Osteoblast (primary cell): ENCODE measurements at regions not wholly inside any gene's neighbourhood (a gene's known extent, or its start where the extent isn't known, plus 50 kb on each side); places are given as distances from the start of the nearest gene placed in this dataset.

Experiments
- DNase-seq: peaks from one replicate; pipeline ENCODE4 v3.0.0; 2011; ENCODE audit warnings: low spot score, mixed read lengths; ENCODE audit not compliant: insufficient read length; ENCODE audit errors: missing footprints
- H2AFZ ChIP-seq: 2 replicates; pipeline ENCODE4 v1.6.0; 2011; ENCODE audit warnings: mild to moderate bottlenecking, low read length
- H3K27ac ChIP-seq: 2 replicates; pipeline ENCODE4 v1.5.1; 2011; ENCODE audit warnings: mild to moderate bottlenecking, low read depth, low read length, moderate library complexity
- H3K27me3 ChIP-seq: 2 replicates; pipeline ENCODE4 v1.6.0; 2012; ENCODE audit warnings: mild to moderate bottlenecking, control low read depth, inconsistent platforms, low read length, moderate library complexity; ENCODE audit not compliant: insufficient read depth
- H3K36me3 ChIP-seq: 2 replicates; pipeline ENCODE4 v1.5.1; 2011; ENCODE audit warnings: mild to moderate bottlenecking, low read length, control low read depth, moderate library complexity; ENCODE audit not compliant: insufficient read depth
- H3K4me1 ChIP-seq: 2 replicates; pipeline ENCODE4 v1.5.1; 2011; ENCODE audit warnings: mild to moderate bottlenecking, low read length, control low read depth, moderate library complexity; ENCODE audit not compliant: insufficient read depth
- H3K4me2 ChIP-seq: 2 replicates; pipeline ENCODE4 v1.6.0; 2011; ENCODE audit warnings: mild to moderate bottlenecking, low read length; ENCODE audit not compliant: insufficient read depth
- H3K4me3 ChIP-seq: fragments of 200-600 bp; sonication (generic); 3 replicates; pipeline ENCODE4 v1.5.1; 2012; ENCODE audit warnings: mild to moderate bottlenecking, low read length, inconsistent platforms; ENCODE audit not compliant: insufficient read depth
- H3K79me2 ChIP-seq: 2 replicates; pipeline ENCODE4 v1.6.0; 2012; ENCODE audit warnings: mild to moderate bottlenecking, low read length, control low read depth, inconsistent platforms; ENCODE audit not compliant: insufficient read depth
- H3K9me3 ChIP-seq: 2 replicates; pipeline ENCODE4 v1.5.1; 2011; ENCODE audit warnings: low read depth, low read length, control low read depth
- H4K20me1 ChIP-seq: 2 replicates; pipeline ENCODE4 v1.6.0; 2012; ENCODE audit warnings: mild to moderate bottlenecking, low read length, control low read depth; ENCODE audit not compliant: insufficient read depth
- TF ChIP-seq, protein P1 (sequence below): IDR thresholded peaks from 2 replicates; pipeline ENCODE4 v1.5.1; 2011; ENCODE audit warnings: mild to moderate bottlenecking, low read depth, low read length, moderate library complexity; ENCODE audit errors: extremely low read depth

DNA sequence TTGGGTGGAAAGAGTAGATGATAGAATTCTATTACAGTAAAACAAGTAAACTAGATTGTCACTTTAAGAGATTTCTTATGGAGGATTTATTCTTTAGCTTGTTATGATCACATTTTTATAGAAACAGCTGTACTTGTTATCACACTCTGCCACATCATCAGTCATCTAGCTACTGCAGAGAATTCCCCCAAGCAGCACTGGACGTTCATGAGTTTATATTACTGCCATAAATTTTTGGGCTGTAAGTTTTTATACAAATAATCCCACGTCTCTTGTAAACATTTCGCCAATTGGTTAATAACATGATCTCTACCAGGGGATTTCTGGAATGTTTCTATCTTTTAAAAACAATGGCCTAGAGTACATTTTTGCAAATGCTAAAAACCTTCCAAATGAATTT is 238.8 kb downstream of the POLR1F start:
- Histone ChIP-seq H3K9me3 (no peaks in the 10 kb centered on the region), H3K27ac (no peak overlapping the region), H3K36me3 (no peaks in the 10 kb centered on the region), H3K4me3 (no peak overlapping the region), H3K4me1 (no peaks in the 10 kb centered on the region), H2AFZ (no peak overlapping the region), H3K4me2 (no peak overlapping the region), H3K79me2 (no peaks in the 10 kb centered on the region), H3K27me3 (no peaks in the 10 kb centered on the region), H4K20me1 (no peaks in the 10 kb centered on the region)
- DNase-seq, result no peak
- TF ChIP-seq, protein P1, sequence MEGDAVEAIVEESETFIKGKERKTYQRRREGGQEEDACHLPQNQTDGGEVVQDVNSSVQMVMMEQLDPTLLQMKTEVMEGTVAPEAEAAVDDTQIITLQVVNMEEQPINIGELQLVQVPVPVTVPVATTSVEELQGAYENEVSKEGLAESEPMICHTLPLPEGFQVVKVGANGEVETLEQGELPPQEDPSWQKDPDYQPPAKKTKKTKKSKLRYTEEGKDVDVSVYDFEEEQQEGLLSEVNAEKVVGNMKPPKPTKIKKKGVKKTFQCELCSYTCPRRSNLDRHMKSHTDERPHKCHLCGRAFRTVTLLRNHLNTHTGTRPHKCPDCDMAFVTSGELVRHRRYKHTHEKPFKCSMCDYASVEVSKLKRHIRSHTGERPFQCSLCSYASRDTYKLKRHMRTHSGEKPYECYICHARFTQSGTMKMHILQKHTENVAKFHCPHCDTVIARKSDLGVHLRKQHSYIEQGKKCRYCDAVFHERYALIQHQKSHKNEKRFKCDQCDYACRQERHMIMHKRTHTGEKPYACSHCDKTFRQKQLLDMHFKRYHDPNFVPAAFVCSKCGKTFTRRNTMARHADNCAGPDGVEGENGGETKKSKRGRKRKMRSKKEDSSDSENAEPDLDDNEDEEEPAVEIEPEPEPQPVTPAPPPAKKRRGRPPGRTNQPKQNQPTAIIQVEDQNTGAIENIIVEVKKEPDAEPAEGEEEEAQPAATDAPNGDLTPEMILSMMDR, result no peak

DNA sequence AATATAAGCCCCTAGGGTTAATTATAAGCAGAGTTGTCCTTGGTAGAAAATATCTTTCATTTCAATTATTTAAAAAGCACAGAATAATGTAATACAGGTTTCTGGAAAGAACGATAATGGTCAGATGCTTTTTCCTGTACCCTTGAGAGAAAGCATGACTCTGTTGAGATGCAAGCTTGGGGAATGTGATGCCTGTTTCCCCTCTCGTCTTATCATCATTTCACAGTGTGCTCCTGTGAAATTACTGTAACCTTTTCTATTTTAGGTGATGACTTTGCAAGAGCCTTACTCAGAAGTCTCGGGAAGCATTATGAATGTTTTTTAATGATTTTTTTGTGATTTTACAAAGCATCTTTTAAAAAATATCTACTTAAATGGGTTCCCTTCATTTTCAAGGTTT is 243.0 kb downstream of the POLR1F start:
- no peak overlapping the region for H2AFZ ChIP-seq
- no peaks in the 10 kb centered on the region for H3K27me3 ChIP-seq
- no peak for DNase-seq
- H3K9me3 ChIP-seq, result no peaks in the 10 kb centered on the region
- no peak overlapping the region for H3K4me3 ChIP-seq
- H3K27ac ChIP-seq, result no peak overlapping the region
- H3K36me3 ChIP-seq, result no peaks in the 10 kb centered on the region
- H4K20me1 ChIP-seq, result no peaks in the 10 kb centered on the region
- H3K79me2 ChIP-seq, result no peaks in the 10 kb centered on the region
- H3K4me1 ChIP-seq, result no peaks in the 10 kb centered on the region
- H3K4me2 ChIP-seq, result no peak overlapping the region
- TF ChIP-seq, protein P1, result no peak

DNA sequence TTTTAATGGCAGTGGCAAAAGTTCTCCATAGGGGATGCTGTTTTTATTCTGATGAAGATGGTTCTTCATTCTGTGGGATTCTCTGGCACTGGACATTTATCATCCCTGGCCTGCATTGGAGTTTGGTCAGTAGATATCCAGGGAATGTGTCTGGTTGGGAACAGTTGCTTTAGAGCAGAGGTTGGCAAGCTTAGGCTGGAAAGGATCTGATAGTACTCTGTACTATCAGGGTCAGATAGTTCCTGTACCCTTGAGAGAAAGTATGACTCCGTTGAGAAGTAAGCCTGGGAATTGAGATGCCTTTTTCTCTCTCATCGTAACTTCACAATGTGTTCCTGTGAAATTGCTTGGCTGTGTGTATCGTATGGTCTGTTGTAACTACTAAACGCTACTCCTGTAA is 244.1 kb downstream of the POLR1F start:
- no peaks in the 10 kb centered on the region for H3K9me3 ChIP-seq
- no peaks in the 10 kb centered on the region for H4K20me1 ChIP-seq
- no peak for DNase-seq
- no peak overlapping the region for H2AFZ ChIP-seq
- H3K79me2 ChIP-seq, result no peaks in the 10 kb centered on the region
- no peaks in the 10 kb centered on the region for H3K4me1 ChIP-seq
- H3K27ac ChIP-seq, result no peak overlapping the region
- TF ChIP-seq, protein P1, result no peak
- H3K36me3 ChIP-seq, result no peaks in the 10 kb centered on the region
- H3K4me3 ChIP-seq, result no peak overlapping the region
- no peak overlapping the region for H3K4me2 ChIP-seq
- no peaks in the 10 kb centered on the region for H3K27me3 ChIP-seq

DNA sequence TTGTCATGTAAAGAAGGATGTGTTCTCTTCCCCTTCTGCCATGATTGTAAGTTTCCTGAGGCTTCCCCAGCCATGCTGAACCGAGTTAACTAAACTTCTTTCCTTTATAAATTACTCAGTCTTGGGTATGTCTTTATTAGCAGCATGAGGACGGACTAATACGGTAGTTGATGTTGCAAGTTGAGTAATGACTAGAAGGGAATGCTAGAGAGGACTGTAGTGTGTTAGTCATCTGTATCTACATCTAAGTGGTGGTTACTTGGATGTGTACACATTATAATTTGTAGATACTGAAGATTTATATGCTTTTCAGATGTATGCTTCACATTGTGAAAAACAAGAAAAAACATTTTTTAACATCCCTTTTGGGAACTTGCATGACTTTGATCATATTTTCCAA is 244.6 kb downstream of the POLR1F start:
- no peaks in the 10 kb centered on the region for H3K9me3 ChIP-seq
- H2AFZ ChIP-seq, result no peak overlapping the region
- H3K4me2 ChIP-seq, result no peak overlapping the region
- no peak for DNase-seq
- H3K4me3 ChIP-seq, result no peak overlapping the region
- no peaks in the 10 kb centered on the region for H3K4me1 ChIP-seq
- no peaks in the 10 kb centered on the region for H4K20me1 ChIP-seq
- no peaks in the 10 kb centered on the region for H3K36me3 ChIP-seq
- H3K27me3 ChIP-seq, result no peaks in the 10 kb centered on the region
- TF ChIP-seq, protein P1, result no peak
- H3K27ac ChIP-seq, result no peak overlapping the region
- no peaks in the 10 kb centered on the region for H3K79me2 ChIP-seq
